ENCODE measurements at regions not wholly inside any gene's neighbourhood (a gene's known extent, or its start where the extent isn't known, plus 50 kb on each side); places are given as distances from the start of the nearest gene placed in this dataset.

- DNase-seq (ENCODE audit: extremely low spot score in 2 of 2): peak; percentile 37 to 81
These were observed 158.2 kb downstream of the BUD13 start for GRCh38 chr11:116614306-116615210.

GRCh38 chr11:116613206-116613875, 159.4 kb downstream of the BUD13 start:
- Histone ChIP-seq H3K27me3 (no peaks in the 10 kb centered on the region), H3K27ac (no peak overlapping the region), H3K4me1 (no peaks in the 10 kb centered on the region), H3K9me3 (no peaks in the 10 kb centered on the region), H3K36me3 (no peaks in the 10 kb centered on the region), H3K4me3 (no peak overlapping the region)
- TF ChIP-seq POLR2A (IDR thresholded peaks at IDR 0.05) (no peak), CTCF (IDR thresholded peaks at IDR 0.05) (no peak), POLR2AphosphoS5 (IDR thresholded peaks at IDR 0.05; ENCODE audit: insufficient read depth in 1 of 2, low read depth in 1 of 2) (no peak)
- DNase-seq (ENCODE audit: extremely low spot score in 2 of 2): peak in 1 of 2 donors; percentile 70
- intact Hi-C loops (cut with DNase I): no loop called here

More at GRCh38 chr11:116614306-116615210, 158.2 kb downstream of the BUD13 start:
- Histone ChIP-seq H3K36me3 (no peaks in the 10 kb centered on the region), H3K27me3 (no peaks in the 10 kb centered on the region), H3K27ac (no peak overlapping the region), H3K9me3 (no peaks in the 10 kb centered on the region), H3K4me1 (no peaks in the 10 kb centered on the region), H3K4me3 (no peak overlapping the region)
- TF ChIP-seq POLR2A (IDR thresholded peaks at IDR 0.05) (no peak), POLR2AphosphoS5 (IDR thresholded peaks at IDR 0.05; ENCODE audit: insufficient read depth in 1 of 2, low read depth in 1 of 2) (no peak), CTCF (IDR thresholded peaks at IDR 0.05) (no peak)
- intact Hi-C loops (cut with DNase I): no loop called here

GRCh38 chr11:116611998-116612620, 160.7 kb downstream of the BUD13 start:
- Histone ChIP-seq H3K27ac (no peak overlapping the region), H3K27me3 (no peaks in the 10 kb centered on the region), H3K4me3 (no peak overlapping the region), H3K36me3 (no peaks in the 10 kb centered on the region), H3K4me1 (no peaks in the 10 kb centered on the region), H3K9me3 (no peaks in the 10 kb centered on the region)
- intact Hi-C loops (cut with DNase I): no loop called here
- TF ChIP-seq POLR2A (IDR thresholded peaks at IDR 0.05) (no peak), CTCF (IDR thresholded peaks at IDR 0.05) (no peak), POLR2AphosphoS5 (IDR thresholded peaks at IDR 0.05; ENCODE audit: insufficient read depth in 1 of 2, low read depth in 1 of 2) (no peak)
- DNase-seq (ENCODE audit: extremely low spot score in 2 of 2): peak; percentile 74 to 75

GRCh38 chr11:116610190-116610589, 162.6 kb downstream of the BUD13 start:
- peak; percentile 62 to 90 for DNase-seq (ENCODE audit: extremely low spot score in 2 of 2)
- no peaks in the 10 kb centered on the region for H3K4me1 ChIP-seq
- no peak overlapping the region for H3K27ac ChIP-seq
- no peaks in the 10 kb centered on the region for H3K9me3 ChIP-seq
- no peaks in the 10 kb centered on the region for H3K36me3 ChIP-seq
- no peak overlapping the region for H3K4me3 ChIP-seq
- no peak for TF ChIP-seq CTCF (IDR thresholded peaks at IDR 0.05)
- TF ChIP-seq POLR2A (IDR thresholded peaks at IDR 0.05): no peak
- TF ChIP-seq POLR2AphosphoS5 (IDR thresholded peaks at IDR 0.05; ENCODE audit: insufficient read depth in 1 of 2, low read depth in 1 of 2): no peak
- intact Hi-C loops (cut with DNase I): no loop called here
- no peaks in the 10 kb centered on the region for H3K27me3 ChIP-seq
